Endothelial cell of umbilical vein (primary cell): ENCODE measurements at regions not wholly inside any gene's neighbourhood (a gene's known extent, or its start where the extent isn't known, plus 50 kb on each side); places are given as distances from the start of the nearest gene placed in this dataset.

Experiments used
- BruUV-seq: library from RNA; stranded (reverse); fragments of 400-500 nt; replicated peaks from 2 replicates; lab custom pipeline; 2021; lab: Mats Ljungman, UMichigan
- CTCF ChIA-PET: fragments of 300-600, 350-600 bp; sonication (Branson Sonifier 250); formaldehyde crosslinking; loops from one replicate; lab custom pipeline; 2021; ENCODE audit warnings: antibody characterized with exemption, inconsistent platforms; lab: Charles Lee
- POLR2A ChIA-PET: fragments of 300-600, 350-600 bp; sonication (Branson Sonifier 250); formaldehyde crosslinking; loops from one replicate; lab custom pipeline; 2021; ENCODE audit warnings: antibody characterized with exemption, inconsistent platforms; lab: Charles Lee
- DNase-seq: peaks from one replicate; pipeline ENCODE4 v3.0.0-alpha.2; 2011; ENCODE audit warnings: low read depth, low spot score
- FAIRE-seq: peaks from 2 replicates; lab custom pipeline; 2011; peaks lifted over from hg19 to GRCh38; lab: Jason Lieb, UNC
- H2AFZ ChIP-seq: 2 replicates; pipeline ENCODE4 v1.6.0; 2012; ENCODE audit warnings: low read depth, low read length, control low read depth, inconsistent platforms
- H3K27ac ChIP-seq: 2 replicates; pipeline ENCODE4 v1.5.1; 2011; ENCODE audit warnings: low read depth, mild to moderate bottlenecking, control low read depth, low read length, moderate library complexity; ENCODE audit not compliant: insufficient read depth
- H3K27me3 ChIP-seq, 2 experiments: 2 replicates each; pipeline versions ENCODE4 v1.6.0 to v1.6.1; 2011; ENCODE audit warnings: low read length in 2 of 2, mixed read lengths in 1 of 2; ENCODE audit not compliant: control insufficient read depth in 2 of 2, insufficient read depth in 2 of 2
- H3K36me3 ChIP-seq, 2 experiments: 2 replicates in 1 of 2; 3 replicates in 1 of 2; pipeline ENCODE4 v1.5.1; 2011; ENCODE audit warnings: low read length in 2 of 2, mild to moderate bottlenecking in 1 of 2, moderate library complexity in 1 of 2; ENCODE audit not compliant: control insufficient read depth in 2 of 2, insufficient read depth in 2 of 2; ENCODE audit errors: extremely low read depth in 1 of 2
- H3K4me1 ChIP-seq: 3 replicates; pipeline ENCODE4 v1.5.1; 2011; ENCODE audit warnings: mild to moderate bottlenecking, low read length; ENCODE audit not compliant: control insufficient read depth, insufficient read depth; ENCODE audit errors: extremely low read depth
- H3K4me2 ChIP-seq: 2 replicates; pipeline ENCODE4 v1.6.1; 2011; ENCODE audit warnings: low read length, control low read depth, mixed read lengths; ENCODE audit not compliant: insufficient read depth
- H3K4me3 ChIP-seq, 3 experiments: fragments of 200-600 bp in 1 of 3; sonication (generic), shearing (Covaris generic) in 1 of 3; replicated peaks in 1 of 3; 2 replicates each; pipeline ENCODE4 v1.5.1; 2011 to 2016; ENCODE audit warnings: control low read depth in 3 of 3, low read length in 3 of 3, mild to moderate bottlenecking in 2 of 3, inconsistent platforms in 1 of 3, low read depth in 1 of 3, moderate library complexity in 1 of 3; ENCODE audit not compliant: insufficient read depth in 1 of 3
- H3K79me2 ChIP-seq: 2 replicates; pipeline ENCODE4 v1.6.0; 2012; ENCODE audit warnings: low read length, inconsistent platforms; ENCODE audit not compliant: control insufficient read depth, insufficient read depth
- H3K9ac ChIP-seq: replicated peaks from 2 replicates; pipeline ENCODE3; 2011; ENCODE audit warnings: low read length, control low read depth; ENCODE audit not compliant: insufficient read depth; ENCODE audit errors: extremely low read depth
- H3K9me1 ChIP-seq: replicated peaks from 3 replicates; pipeline ENCODE4 v1.6.0; 2011; ENCODE audit warnings: mild to moderate bottlenecking, low read length; ENCODE audit not compliant: control insufficient read depth, insufficient read depth; ENCODE audit errors: extremely low read depth
- H3K9me3 ChIP-seq: replicated peaks from 2 replicates; pipeline ENCODE4 v1.5.1; 2012; ENCODE audit warnings: low read length, inconsistent platforms; ENCODE audit not compliant: control insufficient read depth, insufficient read depth
- H4K20me1 ChIP-seq: replicated peaks from 2 replicates; pipeline ENCODE3; 2011; ENCODE audit warnings: mild to moderate bottlenecking, low read length; ENCODE audit not compliant: control insufficient read depth, insufficient read depth; ENCODE audit errors: extremely low read depth
- CTCF ChIP-seq, 2 donors: IDR thresholded peaks; 1 replicate in 1 of 2; 2 replicates in 1 of 2; pipeline ENCODE4 v1.5.1; 2011; ENCODE audit warnings: low read length in 2 of 2, mild to moderate bottlenecking in 2 of 2, moderate library complexity in 2 of 2, control low read depth in 1 of 2, inconsistent platforms in 1 of 2, low read depth in 1 of 2; ENCODE audit not compliant: insufficient read depth in 1 of 2; ENCODE audit errors: extremely low read depth in 1 of 2
- EZH2 ChIP-seq: IDR thresholded peaks from 2 replicates; pipeline ENCODE4 v1.6.1; 2012; ENCODE audit warnings: borderline replicate concordance, low read depth, mild to moderate bottlenecking, moderate library complexity, low read length, inconsistent platforms; ENCODE audit not compliant: severe bottlenecking
- FOS ChIP-seq: IDR thresholded peaks from 2 replicates; pipeline ENCODE4 v1.6.1; 2011; ENCODE audit warnings: mild to moderate bottlenecking, low read length, moderate library complexity, borderline replicate concordance; ENCODE audit not compliant: insufficient read depth
- GATA2 ChIP-seq: IDR thresholded peaks from 2 replicates; pipeline ENCODE4 v1.7.0; 2011; ENCODE audit warnings: low read depth, mild to moderate bottlenecking, moderate library complexity, mixed read lengths, low read length; ENCODE audit not compliant: insufficient read length, insufficient read depth
- JUN ChIP-seq: IDR thresholded peaks from 2 replicates; pipeline ENCODE4 v1.6.1; 2011; ENCODE audit warnings: borderline replicate concordance, low read depth; ENCODE audit not compliant: insufficient read length, insufficient read depth
- MAX ChIP-seq: IDR thresholded peaks from 2 replicates; pipeline ENCODE4 v1.6.1; 2011; ENCODE audit not compliant: insufficient read depth, insufficient read length
- MYC ChIP-seq: IDR thresholded peaks from one replicate; pipeline ENCODE4 v1.6.1; 2011; ENCODE audit warnings: mild to moderate bottlenecking, low read depth, low read length
- POLR2A ChIP-seq: IDR thresholded peaks from 2 replicates; pipeline ENCODE4 v1.6.1; 2012; ENCODE audit warnings: low read depth, mild to moderate bottlenecking, control low read depth, low read length
- POLR2AphosphoS5 ChIP-seq: IDR thresholded peaks from 2 replicates; pipeline ENCODE4 v1.6.1; 2012; ENCODE audit warnings: low read depth, mild to moderate bottlenecking, control low read depth, low read length, moderate library complexity; ENCODE audit not compliant: insufficient read depth
- dilution Hi-C: fragments of 300-500 bp; cut with MboI; formaldehyde crosslinking; loops from one replicate; pipeline ENCODE4 v1.15.0; 2019; ENCODE audit warnings: low sequenced_read_pairs; ENCODE audit not compliant: extremely low pct_ligation_motif_present
- intact Hi-C: fragments of 100-400 bp; cut with micrococcal nuclease; formaldehyde crosslinking; loops from one replicate; pipeline ENCODE4 v1.10.0; 2022

GRCh38 chr9:4389755-4390154, 89.9 kb upstream of the GLIS3 start:
- Histone ChIP-seq H3K4me3 (no peak overlapping the region), H2AFZ (no peak overlapping the region), H3K36me3 (no peaks in the 10 kb centered on the region), H3K27ac (no peak overlapping the region), H3K9ac (no peak overlapping the region), H4K20me1 (no peaks in the 10 kb centered on the region), H3K9me3 (no peaks in the 10 kb centered on the region), H3K27me3 (peaks cover 0 to 2% of the 10 kb centered on the region in 2 experiments), H3K4me2 (no peak overlapping the region), H3K4me1 (no peaks in the 10 kb centered on the region), H3K79me2 (no peaks in the 10 kb centered on the region), H3K9me1 (no peaks in the 10 kb centered on the region)
- TF ChIP-seq FOS = no peak
- TF ChIP-seq CTCF (IDR thresholded peaks at IDR 0.05; ENCODE audit: extremely low read depth in 1 of 2, insufficient read depth in 1 of 2, low read depth in 1 of 2, low read length in 2 of 2) = no peak
- no peak for TF ChIP-seq POLR2A
- TF ChIP-seq GATA2 = no peak
- TF ChIP-seq MAX = no peak
- no peak for TF ChIP-seq JUN
- no peak for TF ChIP-seq POLR2AphosphoS5
- TF ChIP-seq EZH2 = no peak
- no peak for TF ChIP-seq MYC
- BruUV-seq = no TSS peak
- CTCF ChIA-PET = interaction anchor here (1.5 kb wide), 1 partner anchor 159 kb away, joined by 6 read pairs; no protein-coding TSS in a partner anchor
- dilution Hi-C loops (no loop called here), intact Hi-C loops (loop anchor here (5.0 kb wide), 1 partner anchor 103 kb away; the partner anchor contains the start of gene SLC1A1)
- no peak for DNase-seq
- POLR2A ChIA-PET = no interaction called here
- FAIRE-seq = no peak
